ENCODE measurements at regions not wholly inside any gene's neighbourhood (a gene's known extent, or its start where the extent isn't known, plus 50 kb on each side); places are given as distances from the start of the nearest gene placed in this dataset.

DNA sequence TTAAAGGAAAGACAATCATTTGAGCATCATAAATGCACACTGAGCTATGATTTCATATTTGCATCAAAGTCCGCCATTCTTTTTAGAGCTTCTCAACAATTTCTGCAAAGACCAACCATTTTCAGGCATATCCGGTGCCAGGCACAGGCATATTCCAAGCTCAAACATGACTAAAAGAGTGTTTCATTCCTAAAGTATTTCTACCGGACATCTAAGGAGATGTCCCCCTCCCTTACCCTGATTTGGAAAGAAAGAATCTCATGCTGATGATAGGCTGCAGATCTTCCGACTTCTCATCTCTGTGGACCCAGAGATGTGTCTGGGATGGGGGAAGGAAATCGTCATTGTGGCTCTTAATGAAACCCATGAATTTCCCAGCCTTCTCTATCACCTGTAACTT lies 600.5 kb upstream of the MGMT start:
- no peak for DNase-seq

DNA sequence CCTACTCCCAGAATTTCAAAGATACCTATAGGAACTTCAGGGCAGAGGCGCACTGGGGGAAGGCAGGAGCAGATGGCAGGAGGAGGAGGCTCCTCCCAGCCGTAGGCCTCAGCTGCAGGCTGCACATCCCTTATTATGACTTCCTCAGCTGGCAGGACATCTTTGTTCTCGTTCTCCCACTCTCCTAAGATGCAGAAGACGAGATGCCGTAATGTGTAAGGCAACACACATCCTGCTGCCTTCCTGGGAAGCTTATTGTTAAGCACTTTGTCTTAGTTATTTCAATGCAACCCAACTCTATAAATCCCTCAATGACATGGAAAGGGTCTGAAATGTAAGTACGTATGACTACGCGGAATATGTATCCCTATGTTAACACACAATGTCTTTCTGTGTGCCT lies 599.8 kb upstream of the MGMT start:
- no peak for DNase-seq

DNA sequence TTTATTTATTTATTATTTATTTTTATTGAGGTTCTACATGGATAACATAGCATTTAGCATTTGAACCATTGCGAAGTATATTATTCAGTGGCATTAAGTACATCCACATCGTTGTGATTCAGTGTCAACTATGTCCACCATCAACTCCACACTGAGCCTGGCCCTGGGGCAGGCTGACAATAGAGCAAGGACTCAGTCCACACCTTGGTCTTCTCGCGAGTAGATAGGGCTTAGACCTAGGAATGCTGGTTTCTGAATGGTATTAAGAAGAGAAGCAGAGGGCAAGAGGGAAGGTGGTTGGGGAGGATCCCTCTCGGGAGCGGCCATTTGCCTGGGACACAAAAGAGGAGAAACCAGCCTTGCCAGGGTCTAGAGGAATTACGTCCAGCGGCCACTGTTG lies 599.2 kb upstream of the MGMT start:
- DNase-seq = no peak

DNA sequence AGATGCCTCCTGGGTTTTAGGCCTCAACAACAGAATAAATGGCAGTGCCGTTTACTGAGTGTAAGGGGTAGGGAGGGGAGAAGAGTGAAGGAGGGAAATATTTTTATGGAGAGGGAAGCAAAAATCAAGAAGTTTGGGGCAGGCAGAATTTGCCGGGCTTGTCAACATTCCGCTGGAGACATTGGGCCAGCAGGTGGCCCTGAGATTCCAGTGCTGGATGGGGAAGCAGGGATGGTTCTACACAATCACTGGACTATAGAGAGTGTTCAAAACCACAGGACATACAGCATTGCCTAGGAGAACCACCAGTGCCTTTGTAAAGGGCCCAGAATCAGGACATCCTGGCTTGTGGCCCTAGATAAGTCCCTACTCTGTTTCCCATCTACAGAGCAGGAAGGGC lies 598.6 kb upstream of the MGMT start:
- no peak for DNase-seq

GRCh38 chr10:128869101-128869749 lies 597.8 kb upstream of the MGMT start:
- DNase-seq = no peak

GRCh38 chr10:128870830-128871597 lies 596.0 kb upstream of the MGMT start:
- DNase-seq = no peak

DNA sequence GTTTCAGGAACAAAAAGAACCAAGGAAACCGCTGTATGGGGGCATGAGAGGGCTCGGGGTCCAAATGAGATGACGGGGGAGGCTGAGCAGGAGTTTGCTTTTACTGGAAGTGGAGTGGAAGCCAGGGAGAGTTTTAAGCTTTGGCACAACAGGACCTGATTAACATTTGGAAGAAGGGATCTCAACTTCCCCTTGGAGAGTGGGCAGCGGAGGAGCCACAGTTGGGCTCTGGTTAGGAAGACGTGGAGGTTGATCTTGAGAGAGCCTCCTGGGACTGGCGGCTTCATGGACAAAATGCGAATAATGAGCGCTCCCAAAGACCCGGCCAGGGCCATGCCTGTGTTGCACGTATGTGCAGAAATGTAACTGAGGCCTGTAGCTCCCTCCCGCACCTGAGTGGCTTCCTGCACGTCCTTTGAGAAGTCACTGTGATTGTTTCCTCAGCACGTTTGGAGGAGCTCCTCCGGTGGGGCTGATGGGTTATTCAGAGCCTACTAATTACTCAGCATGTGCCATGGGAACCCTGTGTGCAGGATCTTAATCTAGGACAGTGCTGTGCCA lies 595.3 kb upstream of the MGMT start:
- DNase-seq = no peak

DNA sequence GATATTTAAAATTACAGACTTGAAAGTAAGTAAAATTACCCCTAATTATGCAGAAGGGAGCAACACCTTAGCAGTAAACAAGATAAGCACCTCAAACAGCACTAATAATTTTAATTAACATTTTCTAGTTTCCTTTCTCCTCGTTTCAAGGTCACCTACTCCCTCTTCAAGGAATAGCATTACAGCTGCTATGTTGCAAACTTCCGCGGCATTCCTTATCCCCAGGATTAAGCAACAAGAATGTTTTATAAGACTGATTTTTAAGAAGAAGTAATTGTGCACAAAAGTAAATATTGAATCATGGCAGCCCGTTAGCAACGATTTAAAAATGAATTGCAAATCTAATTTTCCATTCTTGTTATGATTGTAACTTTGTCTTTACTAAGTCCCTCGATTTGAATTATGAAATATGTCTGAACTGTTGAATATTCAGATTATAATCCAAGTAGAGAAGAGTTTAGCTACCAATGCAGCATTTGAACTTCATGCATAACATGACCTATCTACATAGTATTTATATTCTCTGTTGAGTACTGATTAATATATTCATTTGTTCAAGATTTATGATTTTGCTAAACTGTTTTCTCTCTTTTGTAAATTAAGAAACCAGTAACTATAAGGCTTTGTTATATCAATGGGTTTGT lies 593.5 kb upstream of the MGMT start:
- DNase-seq = no peak

DNA sequence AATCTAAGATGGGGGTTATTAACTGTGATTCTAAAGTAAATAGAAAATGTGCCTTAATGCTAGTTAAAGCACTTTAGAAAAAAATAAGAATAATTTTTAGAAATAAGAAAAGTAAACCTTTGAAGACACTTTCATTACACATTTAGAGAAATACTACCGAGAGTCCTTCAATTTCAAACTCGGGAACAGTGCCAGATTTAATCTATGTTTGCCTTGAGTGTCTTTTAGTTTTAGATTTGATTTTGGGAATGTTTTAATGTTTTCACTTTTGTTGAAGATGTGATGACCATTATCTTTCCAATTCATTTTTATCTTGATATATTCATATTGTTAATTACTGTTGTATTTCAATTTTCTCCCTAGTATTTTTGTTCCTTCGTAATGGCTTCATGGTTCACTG lies 592.7 kb upstream of the MGMT start:
- DNase-seq = no peak

DNA sequence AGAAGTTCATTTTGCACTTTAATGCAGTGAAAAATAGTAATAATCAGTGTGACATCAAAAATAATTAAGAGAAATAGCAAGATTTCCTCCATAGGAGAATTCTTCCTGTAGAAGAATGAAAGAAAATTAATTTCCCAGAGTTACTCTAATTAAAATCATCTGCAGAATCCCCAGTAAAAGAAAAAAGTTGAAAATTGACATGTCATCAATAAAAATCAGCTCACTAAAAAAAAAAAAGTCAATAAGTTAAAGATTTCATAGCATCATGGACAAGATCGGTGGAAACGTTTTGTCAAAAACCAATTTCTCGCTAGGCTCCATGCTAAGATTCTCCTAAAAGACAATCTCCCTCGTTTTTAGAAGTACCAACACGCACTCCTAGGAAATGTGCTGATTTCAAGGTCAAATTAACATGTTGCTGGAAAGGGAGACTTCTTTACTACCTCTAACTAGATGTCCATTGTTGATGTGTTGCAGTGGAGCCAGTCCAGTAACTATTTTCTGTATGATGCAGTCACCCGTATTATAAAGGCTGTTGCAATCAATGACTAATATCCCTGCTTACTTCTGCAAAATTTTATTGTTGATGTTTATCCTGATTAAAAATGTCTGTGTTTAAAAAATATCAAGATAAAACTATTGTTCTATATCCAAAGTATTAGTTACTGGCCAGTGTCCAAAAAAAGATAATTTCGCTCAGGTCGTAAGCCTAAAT lies 591.9 kb upstream of the MGMT start:
- no peak for DNase-seq

GRCh38 chr10:128875956-128876736 lies 590.9 kb upstream of the MGMT start:
- no peak for DNase-seq

DNA sequence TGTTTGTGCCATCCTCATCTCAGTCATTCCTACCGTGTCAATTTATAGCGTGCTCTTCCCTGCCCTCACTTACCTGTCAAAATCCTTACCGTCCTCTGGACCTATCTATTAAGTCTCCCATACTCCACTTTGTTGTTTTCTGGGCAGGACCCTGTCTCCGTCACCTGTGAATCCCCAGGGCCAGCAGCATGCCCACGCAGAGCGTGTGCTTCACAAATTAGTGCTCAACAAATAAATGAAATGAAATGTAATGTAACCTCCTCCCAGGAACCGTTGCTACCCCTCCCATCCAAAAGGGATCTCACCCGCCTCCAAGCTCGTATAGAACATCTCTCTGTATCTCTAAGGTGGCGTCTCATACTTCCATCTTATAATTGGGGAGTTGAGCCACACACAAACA lies 589.9 kb upstream of the MGMT start:
- no peak for DNase-seq

DNA sequence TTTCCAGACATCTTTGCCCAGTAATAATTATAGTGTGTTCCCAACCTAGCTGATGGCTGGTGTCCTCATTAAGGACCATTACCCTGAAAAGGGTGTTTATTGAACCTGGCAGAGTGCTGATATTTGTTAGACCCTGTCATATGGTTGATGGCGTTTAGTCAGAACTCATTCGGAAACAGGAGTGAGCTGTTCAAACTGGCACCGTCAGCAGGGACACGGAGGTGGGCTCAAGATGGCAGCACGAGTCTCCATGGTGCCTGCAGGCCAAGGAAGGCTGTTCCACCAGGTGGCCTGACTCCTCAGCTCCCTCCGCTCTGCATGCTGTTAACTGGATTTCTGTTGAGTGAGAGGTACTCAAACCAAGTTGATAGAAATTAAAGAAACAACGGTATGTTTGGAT lies 589.1 kb upstream of the MGMT start:
- DNase-seq = no peak

DNA sequence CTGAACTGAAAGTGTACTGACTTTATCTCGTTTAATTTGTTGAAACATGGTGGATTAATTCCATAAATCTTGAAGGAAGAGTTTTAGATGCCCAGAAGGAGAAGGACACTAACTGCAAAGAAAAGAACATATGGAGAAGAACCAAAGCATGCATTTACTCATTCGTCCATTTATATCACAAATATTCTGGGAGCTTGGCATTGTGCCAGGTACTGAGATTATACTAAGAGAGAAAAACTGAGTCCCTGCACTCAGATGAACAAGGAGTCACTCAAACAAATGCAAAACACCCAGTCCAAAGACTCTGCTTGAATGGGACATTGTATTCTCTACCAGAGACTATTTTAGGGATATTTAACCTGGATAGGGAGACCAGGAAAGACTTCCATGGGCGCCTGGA lies 588.0 kb upstream of the MGMT start:
- DNase-seq = no peak

- no peak for DNase-seq
Measured at GRCh38 chr10:128879441-128880140, 587.5 kb upstream of the MGMT start.

- no peak for DNase-seq
Measured at GRCh38 chr10:128880159-128880725, 586.8 kb upstream of the MGMT start.

DNA sequence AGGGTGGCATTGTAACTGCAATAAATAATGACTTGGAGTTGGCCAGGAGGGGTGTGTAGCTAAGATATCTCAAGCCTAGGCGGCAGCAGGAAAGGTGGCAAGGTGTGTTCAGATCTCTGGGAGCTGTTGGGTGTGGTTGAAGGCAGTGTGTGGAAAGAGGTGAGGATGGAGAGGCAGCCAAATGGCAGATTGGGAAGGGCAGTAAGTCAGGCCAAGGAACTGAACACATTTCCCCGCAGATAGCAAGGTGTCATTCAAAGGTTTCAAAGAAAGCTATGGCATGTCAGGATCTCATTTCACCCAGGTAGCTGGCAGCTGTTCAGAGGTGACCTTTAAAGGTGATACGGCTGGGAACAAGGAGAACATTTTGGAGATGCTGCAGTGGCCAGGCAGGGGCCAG lies 586.0 kb upstream of the MGMT start:
- DNase-seq = no peak

- DNase-seq = no peak
Measured at GRCh38 chr10:128883231-128884032, 583.6 kb upstream of the MGMT start.

DNA sequence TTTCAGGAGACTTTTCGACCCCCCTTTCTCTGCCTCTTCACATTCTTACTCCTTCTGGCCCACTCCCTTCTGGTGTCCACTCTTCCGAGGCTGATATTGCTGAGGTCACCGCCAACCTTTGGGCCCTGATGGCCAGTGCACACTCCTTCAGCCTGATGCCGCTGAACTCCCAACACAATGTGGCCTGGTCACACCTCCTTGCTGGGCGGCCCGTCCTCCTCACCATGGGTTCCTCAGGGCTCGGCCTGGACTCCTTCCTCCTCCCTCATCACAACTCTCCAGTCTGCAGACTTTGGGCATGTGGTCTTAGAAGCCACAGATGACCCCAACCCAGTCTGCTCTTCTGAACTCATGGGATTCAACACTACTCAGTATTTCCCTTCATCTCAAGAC lies 583.0 kb upstream of the MGMT start:
- DNase-seq = no peak

DNA sequence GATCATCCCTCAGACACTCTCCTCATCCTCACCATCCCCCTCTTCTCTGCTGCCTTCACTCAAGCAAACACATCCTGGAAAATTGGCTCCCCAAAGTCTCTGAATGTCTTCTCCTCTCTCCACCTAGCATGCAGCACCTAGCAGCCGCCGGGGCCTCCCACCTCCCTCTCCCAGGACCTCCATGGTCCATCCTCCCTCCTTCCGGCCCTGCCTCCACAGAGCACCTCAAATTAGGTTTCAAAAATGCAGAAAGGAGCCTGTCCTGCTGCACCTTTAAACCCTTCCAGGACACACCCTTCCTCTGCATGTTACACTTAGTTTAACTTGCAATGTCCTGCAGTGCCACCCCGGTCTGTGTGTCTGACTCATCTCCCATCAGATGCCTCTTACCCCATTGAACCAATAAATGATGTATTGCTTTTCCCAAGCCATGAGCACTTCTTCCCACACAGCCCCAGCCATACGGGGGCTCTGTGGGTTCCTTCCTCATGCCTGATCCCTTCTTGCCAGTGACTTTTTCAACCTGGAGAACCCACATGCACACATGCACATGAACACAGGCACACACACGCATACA lies 582.5 kb upstream of the MGMT start:
- no peak for DNase-seq

Data from DMS53 (cell line).